HCT116 (cell line): ENCODE measurements at regions not wholly inside any gene's neighbourhood (a gene's known extent, or its start where the extent isn't known, plus 50 kb on each side); places are given as distances from the start of the nearest gene placed in this dataset.

Source experiments
- ATAC-seq: fragments of 200-7000 bp; cut with Tn5 transposase; 2 replicates; pipeline ENCODE4 v1.9.1; 2020; ENCODE audit warnings: mild to moderate bottlenecking, moderate library complexity
- BruUV-seq: library from RNA; stranded (reverse); fragments of 400-500 nt; replicated peaks from 2 replicates; lab custom pipeline; 2021; lab: Mats Ljungman, UMichigan
- CTCF ChIA-PET: fragments of 300-600 bp; sonication (Branson Sonifier 250); formaldehyde crosslinking; loops from one replicate; lab custom pipeline; 2021; ENCODE audit warnings: antibody characterized with exemption; lab: Charles Lee
- POLR2A ChIA-PET: fragments of 300-600, 350-600 bp; sonication (Branson Sonifier 250); formaldehyde crosslinking; loops from one replicate; lab custom pipeline; 2021; ENCODE audit warnings: antibody characterized with exemption; lab: Charles Lee
- RAD21 ChIA-PET, 2 experiments: fragments of 300-600 bp; sonication (Branson Sonifier 250); formaldehyde crosslinking; loops; one replicate each; lab custom pipeline; 2023; ENCODE audit warnings: low total read pairs in 2 of 2; ENCODE audit not compliant: uncharacterized antibody in 2 of 2, unreplicated experiment in 2 of 2, low non-redundant PET in 1 of 2; lab: Charles Lee
- DNase-seq: peaks from one replicate; pipeline ENCODE4 v3.0.0-alpha.2; 2010; ENCODE audit warnings: low read depth, low spot score
- H2AFZ ChIP-seq: fragments of 200-600 bp; shearing (Covaris generic), sonication (generic); 2 replicates; pipeline ENCODE4 v1.6.1; 2017; ENCODE audit warnings: low read depth, mixed run types, mixed read lengths, antibody characterized with exemption, low read length; ENCODE audit not compliant: poor library complexity, severe bottlenecking
- H3K27ac ChIP-seq: 2 replicates; pipeline ENCODE4 v1.5.1; 2012; ENCODE audit warnings: low read depth, low read length
- H3K27me3 ChIP-seq: fragments of 200-600 bp; sonication (generic); 2 replicates; pipeline ENCODE4 v1.6.1; 2016; ENCODE audit warnings: mixed run types, low read length, mixed read lengths; ENCODE audit not compliant: insufficient read depth
- H3K36me3 ChIP-seq, 2 experiments: fragments of 200-500 bp in 1 of 2; fragments of 200-600 bp in 1 of 2; sonication (Bioruptor generic) in 1 of 2; sonication (generic) in 1 of 2; 2 replicates each; pipeline versions ENCODE4 v1.5.1 to v1.6.1; 2014 to 2016; ENCODE audit warnings: low read length in 2 of 2, inconsistent platforms in 1 of 2, mixed read lengths in 1 of 2, mixed run types in 1 of 2; ENCODE audit not compliant: insufficient read depth in 2 of 2, control insufficient read depth in 1 of 2
- H3K4me1 ChIP-seq, 2 experiments: fragments of 200-600 bp in 1 of 2; sonication (generic) in 1 of 2; 2 replicates each; pipeline versions ENCODE4 v1.5.1 to v1.6.1; 2012 to 2017; ENCODE audit warnings: low read length in 2 of 2, inconsistent platforms in 1 of 2, mild to moderate bottlenecking in 1 of 2, mixed read lengths in 1 of 2, mixed run types in 1 of 2, moderate library complexity in 1 of 2; ENCODE audit not compliant: insufficient read depth in 2 of 2, control insufficient read depth in 1 of 2
- H3K4me2 ChIP-seq: fragments of 200-600 bp; sonication (generic); 2 replicates; pipeline ENCODE4 v1.6.1; 2017; ENCODE audit warnings: mixed run types, low read length, mixed read lengths
- H3K4me3 ChIP-seq, 2 experiments: fragments of 200-600 bp in 1 of 2; sonication (generic) in 1 of 2; replicated peaks in 1 of 2; 2 replicates each; pipeline ENCODE4 v1.5.1; 2011 to 2016; ENCODE audit warnings: low read length in 2 of 2, control low read depth in 1 of 2, low read depth in 1 of 2, mild to moderate bottlenecking in 1 of 2, mixed read lengths in 1 of 2, mixed run types in 1 of 2
- H3K79me2 ChIP-seq: fragments of 200-600 bp; sonication (generic); 2 replicates; pipeline ENCODE4 v1.6.1; 2017; ENCODE audit warnings: mild to moderate bottlenecking, mixed run types, low read length, moderate library complexity, mixed read lengths; ENCODE audit not compliant: insufficient read depth
- H3K9ac ChIP-seq: fragments of 200-600 bp; sonication (generic); 2 replicates; pipeline ENCODE4 v1.6.1; 2016; ENCODE audit warnings: low read length, mixed read lengths
- H3K9me2 ChIP-seq: fragments of 200-600 bp; sonication (generic), shearing (Covaris generic); 2 replicates; pipeline ENCODE4 v1.6.1; 2017; ENCODE audit warnings: mixed run types, mild to moderate bottlenecking, moderate library complexity; ENCODE audit not compliant: insufficient read depth
- H3K9me3 ChIP-seq, 2 experiments: fragments of 200-500 bp in 1 of 2; fragments of 200-600 bp in 1 of 2; sonication (Bioruptor generic) in 1 of 2; sonication (generic) in 1 of 2; 2 replicates each; pipeline ENCODE4 v1.6.1; 2014 to 2017; ENCODE audit warnings: low read length in 2 of 2, mixed read lengths in 2 of 2, inconsistent platforms in 1 of 2, low read depth in 1 of 2, mild to moderate bottlenecking in 1 of 2, mixed run types in 1 of 2, moderate library complexity in 1 of 2; ENCODE audit not compliant: control insufficient read depth in 1 of 2, insufficient read depth in 1 of 2
- H4K20me1 ChIP-seq: fragments of 200-600 bp; sonication (generic), shearing (Covaris generic); 2 replicates; pipeline ENCODE4 v1.6.1; 2017; ENCODE audit warnings: mixed run types, mild to moderate bottlenecking, moderate library complexity; ENCODE audit not compliant: insufficient read depth
- EZH2phosphoT487 ChIP-seq: fragments of 200-600 bp; IDR thresholded peaks from 2 replicates; pipeline ENCODE4 v1.6.1; 2018; ENCODE audit warnings: antibody characterized with exemption, borderline replicate concordance
- FOSL1 ChIP-seq: IDR thresholded peaks from 2 replicates; pipeline ENCODE4 v1.6.1; 2012; ENCODE audit warnings: low read depth
- MAX ChIP-seq: IDR thresholded peaks from 2 replicates; pipeline ENCODE4 v1.6.1; 2012
- REST ChIP-seq: IDR thresholded peaks from 2 replicates; pipeline ENCODE4 v1.6.1; 2012; ENCODE audit warnings: low read depth
- SRF ChIP-seq: IDR thresholded peaks from 2 replicates; pipeline ENCODE4 v1.6.1; 2012; ENCODE audit warnings: low read depth
- TCF7L2 ChIP-seq: IDR thresholded peaks from 2 replicates; pipeline ENCODE4 v1.7.0; 2011; ENCODE audit warnings: borderline replicate concordance, inconsistent platforms; ENCODE audit not compliant: insufficient read depth, insufficient read length; ENCODE audit errors: extremely low read depth
- YY1 ChIP-seq: IDR thresholded peaks from 2 replicates; pipeline ENCODE4 v1.6.1; 2011; ENCODE audit warnings: low read length, low read depth, moderate library complexity, mild to moderate bottlenecking; ENCODE audit not compliant: insufficient replicate concordance; ENCODE audit errors: extremely low read depth
- intact Hi-C: fragments of 100-400 bp; cut with micrococcal nuclease; formaldehyde crosslinking; loops from 2 replicates; pipeline ENCODE4 v1.10.0; 2022

GRCh38 chr3:180391001-180391400 lies 211.0 kb upstream of the TTC14 start:
- H3K27ac ChIP-seq, result no peak overlapping the region
- H3K9ac ChIP-seq, result no peak overlapping the region
- no peak overlapping the region for H3K4me3 ChIP-seq
- ChIA-PET POLR2A (no interaction called here), RAD21 (no interaction called here), CTCF (no interaction called here)
- DNase-seq (no peak), ATAC-seq (no peak)
- intact Hi-C loops, result no loop called here
- BruUV-seq, result no TSS peak
- H2AFZ ChIP-seq, result no peak overlapping the region
- H3K4me1 ChIP-seq, result no peaks in the 10 kb centered on the region
- no peaks in the 10 kb centered on the region for H4K20me1 ChIP-seq
- no peaks in the 10 kb centered on the region for H3K9me2 ChIP-seq
- 0 out of 2 replicates have a peak, but pooled peaks cover 3% of the 10 kb centered on the region for H3K27me3 ChIP-seq
- TF ChIP-seq YY1 (no peak), TCF7L2 (no peak), SRF (no peak), MAX (no peak), EZH2phosphoT487 (no peak), FOSL1 (no peak), REST (no peak)
- H3K36me3 ChIP-seq, result no peaks in the 10 kb centered on the region
- H3K9me3 ChIP-seq, result no peaks in the 10 kb centered on the region
- H3K79me2 ChIP-seq, result no peaks in the 10 kb centered on the region
- no peak overlapping the region for H3K4me2 ChIP-seq
